CD14-positive monocyte (primary cell): ENCODE measurements at regions not wholly inside any gene's neighbourhood (a gene's known extent, or its start where the extent isn't known, plus 50 kb on each side); places are given as distances from the start of the nearest gene placed in this dataset.

Experiments
- DNase-seq, 3 donors: peaks; one replicate each; pipeline ENCODE4 v3.0.0-alpha.2; 2011 to 2022
- H2AFZ ChIP-seq: 2 replicates; pipeline ENCODE4 v1.6.0; 2012; ENCODE audit warnings: mild to moderate bottlenecking, low read depth, low read length, inconsistent platforms; ENCODE audit not compliant: insufficient read depth, poor library complexity, severe bottlenecking
- H3K27ac ChIP-seq, 2 donors: 1 replicate in 1 of 2; 2 replicates in 1 of 2; pipeline ENCODE4 v1.5.1; 2012 to 2013; ENCODE audit warnings: low read length in 2 of 2, control low read depth in 1 of 2, inconsistent platforms in 1 of 2, low read depth in 1 of 2, mild to moderate bottlenecking in 1 of 2
- H3K27me3 ChIP-seq, 2 donors: one replicate each; pipeline versions ENCODE4 v1.6.0 to v1.6.1; 2011 to 2013; ENCODE audit warnings: low read length in 2 of 2; ENCODE audit not compliant: control insufficient read depth in 2 of 2, insufficient read depth in 2 of 2
- H3K36me3 ChIP-seq, 2 donors: replicated peaks in 1 of 2; 1 replicate in 1 of 2; 2 replicates in 1 of 2; pipeline versions ENCODE4 v1.5.1 to v1.6.1; 2012 to 2013; ENCODE audit warnings: low read length in 2 of 2, control low read depth in 1 of 2, inconsistent platforms in 1 of 2, mild to moderate bottlenecking in 1 of 2; ENCODE audit not compliant: insufficient read depth in 2 of 2, control insufficient read depth in 1 of 2
- H3K4me1 ChIP-seq, 2 donors: 1 replicate in 1 of 2; 2 replicates in 1 of 2; pipeline versions ENCODE4 v1.5.1 to v1.6.1; 2012 to 2013; ENCODE audit warnings: low read length in 2 of 2, control low read depth in 1 of 2, inconsistent platforms in 1 of 2, mild to moderate bottlenecking in 1 of 2, moderate library complexity in 1 of 2; ENCODE audit not compliant: insufficient read depth in 2 of 2, control insufficient read depth in 1 of 2
- H3K4me2 ChIP-seq: replicated peaks from 2 replicates; pipeline ENCODE3; 2012; ENCODE audit warnings: low read length, moderate library complexity, mild to moderate bottlenecking; ENCODE audit not compliant: poor library complexity, severe bottlenecking; ENCODE audit errors: extremely low read depth
- H3K4me3 ChIP-seq, 3 experiments: fragments of 200-600 bp in 1 of 3; sonication (generic) in 1 of 3; replicated peaks in 1 of 3; 1 replicate in 2 of 3; 2 replicates in 1 of 3; pipeline ENCODE4 v1.5.1; 2011 to 2013; ENCODE audit warnings: low read length in 3 of 3, mild to moderate bottlenecking in 3 of 3, control low read depth in 2 of 3, low read depth in 2 of 3, inconsistent platforms in 1 of 3, moderate library complexity in 1 of 3
- H3K79me2 ChIP-seq: 2 replicates; pipeline ENCODE4 v1.6.0; 2012; ENCODE audit warnings: mild to moderate bottlenecking, control low read depth, inconsistent platforms, low read length, moderate library complexity; ENCODE audit not compliant: insufficient read depth
- H3K9ac ChIP-seq: 2 replicates; pipeline ENCODE4 v1.6.0; 2017; ENCODE audit warnings: low read length, mild to moderate bottlenecking; ENCODE audit not compliant: insufficient read depth, poor library complexity, severe bottlenecking
- H3K9me3 ChIP-seq, 2 donors: replicated peaks in 1 of 2; 1 replicate in 1 of 2; 2 replicates in 1 of 2; pipeline versions ENCODE4 v1.5.1 to v1.6.1; 2012 to 2013; ENCODE audit warnings: low read length in 2 of 2, control low read depth in 1 of 2; ENCODE audit not compliant: control insufficient read depth in 1 of 2, insufficient read depth in 1 of 2
- H4K20me1 ChIP-seq: 2 replicates; pipeline ENCODE4 v1.6.0; 2012; ENCODE audit warnings: mild to moderate bottlenecking, low read length, control low read depth, moderate library complexity; ENCODE audit not compliant: insufficient read depth
- H3K27ac Mint-ChIP-seq, 7 donors: one replicate each; pipeline ENCODE4 v1.8.0; 2020; ENCODE audit warnings: mild to moderate bottlenecking in 7 of 7, mixed read lengths in 7 of 7, moderate library complexity in 6 of 7, inconsistent platforms in 2 of 7
- H3K27me3 Mint-ChIP-seq, 3 donors: one replicate each; pipeline ENCODE4 v1.8.0; 2021 to 2022; ENCODE audit warnings: low read depth in 3 of 3, mild to moderate bottlenecking in 3 of 3, mixed read lengths in 3 of 3, moderate library complexity in 3 of 3, inconsistent platforms in 1 of 3
- H3K36me3 Mint-ChIP-seq, 2 donors: one replicate each; pipeline ENCODE4 v1.8.0; 2020; ENCODE audit warnings: mixed read lengths in 2 of 2, inconsistent platforms in 1 of 2, mild to moderate bottlenecking in 1 of 2
- H3K4me1 Mint-ChIP-seq: one replicate; pipeline ENCODE4 v1.8.0; 2020; ENCODE audit warnings: mild to moderate bottlenecking, mixed read lengths
- H3K4me3 Mint-ChIP-seq, 2 donors: one replicate each; pipeline ENCODE4 v1.8.0; 2020; ENCODE audit warnings: mild to moderate bottlenecking in 2 of 2, mixed read lengths in 2 of 2, moderate library complexity in 1 of 2
- H3K9me3 Mint-ChIP-seq, 7 donors: one replicate each; pipeline ENCODE4 v1.8.0; 2020 to 2022; ENCODE audit warnings: mixed read lengths in 7 of 7, mild to moderate bottlenecking in 6 of 7, moderate library complexity in 6 of 7, inconsistent platforms in 2 of 7
- WGBS: methylation state at CpG from one replicate; pipeline ENCODE4 v1.1.5; 2013; ENCODE audit warnings: missing lambda C conversion rate; ENCODE audit not compliant: insufficient coverage; 5-methylcytosine and 5-hydroxymethylcytosine counted together
- intact Hi-C, 2 donors: fragments of 100-400 bp; cut with micrococcal nuclease; formaldehyde crosslinking; loops; one replicate each; pipeline versions ENCODE4 v1.15.0 to v1.15.1; 2023
- TF ChIP-seq, protein P1 (sequence below): fragments of 200-600 bp; IDR thresholded peaks from one replicate; pipeline ENCODE4 v1.8.0; 2022; ENCODE audit warnings: antibody characterized with exemption, mild to moderate bottlenecking

DNA sequence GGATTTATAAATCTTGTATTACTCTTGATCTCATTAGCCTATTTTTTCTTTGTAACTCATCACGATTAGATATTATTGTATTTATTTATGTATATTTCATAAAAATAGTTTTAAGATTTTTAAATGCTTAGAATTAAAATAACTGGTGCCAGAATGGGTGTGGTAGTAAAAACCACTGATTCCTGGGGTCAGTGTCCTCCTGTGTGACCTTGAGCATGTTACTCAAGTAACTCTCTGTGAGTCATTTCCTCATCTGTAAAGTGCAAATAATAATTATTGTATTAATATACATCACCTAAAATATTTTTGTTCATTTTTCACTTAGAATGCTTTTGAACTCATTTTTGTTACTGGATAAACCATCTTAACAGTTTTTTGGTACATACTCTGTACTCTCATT lies 91.3 kb upstream of the TMEM229A start:
- Histone ChIP-seq H2AFZ (no peak overlapping the region), H3K9ac (no peak overlapping the region), H3K27ac (no peak overlapping the region), H3K4me3 (no peak overlapping the region), H3K27me3 (no peaks in the 10 kb centered on the region), H3K79me2 (no peaks in the 10 kb centered on the region), H3K9me3 (peaks cover 0 to 5% of the 10 kb centered on the region in 2 donors), H3K4me2 (no peak overlapping the region), H3K36me3 (no peaks in the 10 kb centered on the region), H3K4me1 (no peaks in the 10 kb centered on the region), H4K20me1 (no peaks in the 10 kb centered on the region)
- Mint-ChIP-seq H3K4me3 (no peak overlapping the region), H3K9me3 (peaks cover 0 to 4% (median 0%) of the 10 kb centered on the region in 7 donors), H3K36me3 (no peaks in the 10 kb centered on the region), H3K27ac (no peak overlapping the region), H3K27me3 (peaks cover 0 to 1% (median 0%) of the 10 kb centered on the region in 3 donors), H3K4me1 (no peaks in the 10 kb centered on the region)
- WGBS: no CpG with 5 or more reads among the region's 1 CpG
- intact Hi-C loops: no loop called here
- TF ChIP-seq, protein P1, sequence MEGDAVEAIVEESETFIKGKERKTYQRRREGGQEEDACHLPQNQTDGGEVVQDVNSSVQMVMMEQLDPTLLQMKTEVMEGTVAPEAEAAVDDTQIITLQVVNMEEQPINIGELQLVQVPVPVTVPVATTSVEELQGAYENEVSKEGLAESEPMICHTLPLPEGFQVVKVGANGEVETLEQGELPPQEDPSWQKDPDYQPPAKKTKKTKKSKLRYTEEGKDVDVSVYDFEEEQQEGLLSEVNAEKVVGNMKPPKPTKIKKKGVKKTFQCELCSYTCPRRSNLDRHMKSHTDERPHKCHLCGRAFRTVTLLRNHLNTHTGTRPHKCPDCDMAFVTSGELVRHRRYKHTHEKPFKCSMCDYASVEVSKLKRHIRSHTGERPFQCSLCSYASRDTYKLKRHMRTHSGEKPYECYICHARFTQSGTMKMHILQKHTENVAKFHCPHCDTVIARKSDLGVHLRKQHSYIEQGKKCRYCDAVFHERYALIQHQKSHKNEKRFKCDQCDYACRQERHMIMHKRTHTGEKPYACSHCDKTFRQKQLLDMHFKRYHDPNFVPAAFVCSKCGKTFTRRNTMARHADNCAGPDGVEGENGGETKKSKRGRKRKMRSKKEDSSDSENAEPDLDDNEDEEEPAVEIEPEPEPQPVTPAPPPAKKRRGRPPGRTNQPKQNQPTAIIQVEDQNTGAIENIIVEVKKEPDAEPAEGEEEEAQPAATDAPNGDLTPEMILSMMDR: no peak
- DNase-seq: no peak

DNA sequence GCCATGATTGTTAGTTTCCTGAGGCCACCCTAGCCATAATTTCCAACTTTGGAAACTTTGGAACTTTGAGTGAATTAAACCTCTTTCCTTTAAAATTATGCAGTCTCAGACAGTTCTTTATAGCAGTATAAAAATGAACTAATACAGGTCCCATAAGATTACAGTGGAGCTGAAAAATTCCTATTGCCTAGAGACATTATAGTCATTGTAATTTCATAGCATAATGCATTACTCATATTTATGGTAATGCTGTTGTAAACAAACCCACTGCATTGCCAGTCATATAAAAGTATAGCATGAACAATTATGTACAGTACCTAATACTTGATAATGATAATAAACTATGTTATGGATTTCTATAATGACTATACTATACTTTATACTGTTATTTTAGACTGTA lies 88.0 kb upstream of the TMEM229A start:
- H3K27ac ChIP-seq: no peak overlapping the region

More for the DNA sequence above, 88.0 kb upstream of the TMEM229A start:
- no peaks in the 10 kb centered on the region for H3K36me3 ChIP-seq
- no peak overlapping the region for H2AFZ ChIP-seq
- no peaks in the 10 kb centered on the region for H3K4me1 ChIP-seq
- Mint-ChIP-seq H3K27ac (no peak overlapping the region), H3K9me3 (peaks cover 0 to 5% (median 0%) of the 10 kb centered on the region in 7 donors), H3K27me3 (no peaks in the 10 kb centered on the region), H3K4me1 (no peaks in the 10 kb centered on the region), H3K36me3 (no peaks in the 10 kb centered on the region), H3K4me3 (no peak overlapping the region)
- no peaks in the 10 kb centered on the region for H4K20me1 ChIP-seq
- H3K79me2 ChIP-seq: no peaks in the 10 kb centered on the region
- H3K9me3 ChIP-seq: peaks cover 0 to 5% of the 10 kb centered on the region in 2 donors
- TF ChIP-seq, protein P1: no peak
- H3K9ac ChIP-seq: no peak overlapping the region
- H3K27me3 ChIP-seq: no peaks in the 10 kb centered on the region
- H3K4me2 ChIP-seq: no peak overlapping the region
- no peak for DNase-seq
- intact Hi-C loops: no loop called here
- no peak overlapping the region for H3K4me3 ChIP-seq
